ENCODE measurements at regions not wholly inside any gene's neighbourhood (a gene's known extent, or its start where the extent isn't known, plus 50 kb on each side); places are given as distances from the start of the nearest gene placed in this dataset.

DNA sequence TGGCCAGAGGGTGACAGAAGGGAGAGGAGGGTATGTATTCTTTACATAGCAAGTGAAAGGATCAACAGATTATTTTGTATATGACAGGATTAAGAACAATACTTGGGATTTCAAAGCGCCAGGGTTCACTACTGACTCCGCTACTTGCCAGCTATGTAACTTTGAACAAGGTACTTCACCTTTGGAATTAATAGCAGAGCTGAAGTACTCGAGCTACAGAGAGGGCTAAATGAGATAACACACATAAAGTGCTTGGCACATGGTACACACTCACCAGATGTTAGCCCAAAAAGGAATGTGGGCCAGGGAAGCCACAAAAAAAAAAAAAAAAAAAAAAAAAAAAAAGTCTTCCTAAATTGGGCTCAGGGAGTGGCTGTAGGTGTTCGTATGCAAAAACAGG lies 408.4 kb downstream of the BUD13 start:
- no peak overlapping the region for H3K4me3 ChIP-seq
- TF ChIP-seq, protein P1, sequence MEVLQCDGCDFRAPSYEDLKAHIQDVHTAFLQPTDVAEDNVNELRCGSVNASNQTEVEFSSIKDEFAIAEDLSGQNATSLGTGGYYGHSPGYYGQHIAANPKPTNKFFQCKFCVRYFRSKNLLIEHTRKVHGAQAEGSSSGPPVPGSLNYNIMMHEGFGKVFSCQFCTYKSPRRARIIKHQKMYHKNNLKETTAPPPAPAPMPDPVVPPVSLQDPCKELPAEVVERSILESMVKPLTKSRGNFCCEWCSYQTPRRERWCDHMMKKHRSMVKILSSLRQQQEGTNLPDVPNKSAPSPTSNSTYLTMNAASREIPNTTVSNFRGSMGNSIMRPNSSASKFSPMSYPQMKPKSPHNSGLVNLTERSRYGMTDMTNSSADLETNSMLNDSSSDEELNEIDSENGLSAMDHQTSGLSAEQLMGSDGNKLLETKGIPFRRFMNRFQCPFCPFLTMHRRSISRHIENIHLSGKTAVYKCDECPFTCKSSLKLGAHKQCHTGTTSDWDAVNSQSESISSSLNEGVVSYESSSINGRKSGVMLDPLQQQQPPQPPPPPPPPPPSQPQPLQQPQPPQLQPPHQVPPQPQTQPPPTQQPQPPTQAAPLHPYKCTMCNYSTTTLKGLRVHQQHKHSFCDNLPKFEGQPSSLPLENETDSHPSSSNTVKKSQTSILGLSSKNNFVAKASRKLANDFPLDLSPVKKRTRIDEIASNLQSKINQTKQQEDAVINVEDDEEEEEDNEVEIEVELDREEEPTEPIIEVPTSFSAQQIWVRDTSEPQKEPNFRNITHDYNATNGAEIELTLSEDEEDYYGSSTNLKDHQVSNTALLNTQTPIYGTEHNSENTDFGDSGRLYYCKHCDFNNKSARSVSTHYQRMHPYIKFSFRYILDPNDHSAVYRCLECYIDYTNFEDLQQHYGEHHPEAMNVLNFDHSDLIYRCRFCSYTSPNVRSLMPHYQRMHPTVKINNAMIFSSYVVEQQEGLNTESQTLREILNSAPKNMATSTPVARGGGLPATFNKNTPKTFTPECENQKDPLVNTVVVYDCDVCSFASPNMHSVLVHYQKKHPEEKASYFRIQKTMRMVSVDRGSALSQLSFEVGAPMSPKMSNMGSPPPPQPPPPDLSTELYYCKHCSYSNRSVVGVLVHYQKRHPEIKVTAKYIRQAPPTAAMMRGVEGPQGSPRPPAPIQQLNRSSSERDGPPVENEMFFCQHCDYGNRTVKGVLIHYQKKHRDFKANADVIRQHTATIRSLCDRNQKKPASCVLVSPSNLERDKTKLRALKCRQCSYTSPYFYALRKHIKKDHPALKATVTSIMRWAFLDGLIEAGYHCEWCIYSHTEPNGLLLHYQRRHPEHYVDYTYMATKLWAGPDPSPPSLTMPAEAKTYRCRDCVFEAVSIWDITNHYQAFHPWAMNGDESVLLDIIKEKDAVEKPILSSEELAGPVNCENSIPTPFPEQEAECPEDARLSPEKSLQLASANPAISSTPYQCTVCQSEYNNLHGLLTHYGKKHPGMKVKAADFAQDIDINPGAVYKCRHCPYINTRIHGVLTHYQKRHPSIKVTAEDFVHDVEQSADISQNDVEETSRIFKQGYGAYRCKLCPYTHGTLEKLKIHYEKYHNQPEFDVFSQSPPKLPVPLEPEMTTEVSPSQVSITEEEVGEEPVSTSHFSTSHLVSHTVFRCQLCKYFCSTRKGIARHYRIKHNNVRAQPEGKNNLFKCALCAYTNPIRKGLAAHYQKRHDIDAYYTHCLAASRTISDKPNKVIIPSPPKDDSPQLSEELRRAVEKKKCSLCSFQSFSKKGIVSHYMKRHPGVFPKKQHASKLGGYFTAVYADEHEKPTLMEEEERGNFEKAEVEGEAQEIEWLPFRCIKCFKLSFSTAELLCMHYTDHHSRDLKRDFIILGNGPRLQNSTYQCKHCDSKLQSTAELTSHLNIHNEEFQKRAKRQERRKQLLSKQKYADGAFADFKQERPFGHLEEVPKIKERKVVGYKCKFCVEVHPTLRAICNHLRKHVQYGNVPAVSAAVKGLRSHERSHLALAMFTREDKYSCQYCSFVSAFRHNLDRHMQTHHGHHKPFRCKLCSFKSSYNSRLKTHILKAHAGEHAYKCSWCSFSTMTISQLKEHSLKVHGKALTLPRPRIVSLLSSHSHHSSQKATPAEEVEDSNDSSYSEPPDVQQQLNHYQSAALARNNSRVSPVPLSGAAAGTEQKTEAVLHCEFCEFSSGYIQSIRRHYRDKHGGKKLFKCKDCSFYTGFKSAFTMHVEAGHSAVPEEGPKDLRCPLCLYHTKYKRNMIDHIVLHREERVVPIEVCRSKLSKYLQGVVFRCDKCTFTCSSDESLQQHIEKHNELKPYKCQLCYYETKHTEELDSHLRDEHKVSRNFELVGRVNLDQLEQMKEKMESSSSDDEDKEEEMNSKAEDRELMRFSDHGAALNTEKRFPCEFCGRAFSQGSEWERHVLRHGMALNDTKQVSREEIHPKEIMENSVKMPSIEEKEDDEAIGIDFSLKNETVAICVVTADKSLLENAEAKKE (CRISPR knock-in tag; IDR thresholded peaks at IDR 0.05) = no peak
- TF ChIP-seq NANOG (IDR thresholded peaks at IDR 0.05; ENCODE audit: borderline replicate concordance) (no peak), JUNB (IDR thresholded peaks at IDR 0.05; ENCODE audit: unreplicated experiment) (no peak), POLR2AphosphoS5 (IDR thresholded peaks at IDR 0.05; ENCODE audit: low read depth) (no peak), STAT1 (IDR thresholded peaks at IDR 0.05; ENCODE audit: unreplicated experiment) (no peak), ZNF114 (CRISPR knock-in tag; IDR thresholded peaks at IDR 0.05) (no peak), ZNF331 (CRISPR knock-in tag; IDR thresholded peaks at IDR 0.05; ENCODE audit: low read depth) (no peak), EZH2 (IDR thresholded peaks at IDR 0.05; ENCODE audit: low read depth, unreplicated experiment) (no peak), CREB1 (CRISPR knock-in tag; IDR thresholded peaks at IDR 0.05; ENCODE audit: low read depth) (no peak), EZH2phosphoT487 (IDR thresholded peaks at IDR 0.05; ENCODE audit: unreplicated experiment) (no peak)
- TF ChIP-seq, protein P2, sequence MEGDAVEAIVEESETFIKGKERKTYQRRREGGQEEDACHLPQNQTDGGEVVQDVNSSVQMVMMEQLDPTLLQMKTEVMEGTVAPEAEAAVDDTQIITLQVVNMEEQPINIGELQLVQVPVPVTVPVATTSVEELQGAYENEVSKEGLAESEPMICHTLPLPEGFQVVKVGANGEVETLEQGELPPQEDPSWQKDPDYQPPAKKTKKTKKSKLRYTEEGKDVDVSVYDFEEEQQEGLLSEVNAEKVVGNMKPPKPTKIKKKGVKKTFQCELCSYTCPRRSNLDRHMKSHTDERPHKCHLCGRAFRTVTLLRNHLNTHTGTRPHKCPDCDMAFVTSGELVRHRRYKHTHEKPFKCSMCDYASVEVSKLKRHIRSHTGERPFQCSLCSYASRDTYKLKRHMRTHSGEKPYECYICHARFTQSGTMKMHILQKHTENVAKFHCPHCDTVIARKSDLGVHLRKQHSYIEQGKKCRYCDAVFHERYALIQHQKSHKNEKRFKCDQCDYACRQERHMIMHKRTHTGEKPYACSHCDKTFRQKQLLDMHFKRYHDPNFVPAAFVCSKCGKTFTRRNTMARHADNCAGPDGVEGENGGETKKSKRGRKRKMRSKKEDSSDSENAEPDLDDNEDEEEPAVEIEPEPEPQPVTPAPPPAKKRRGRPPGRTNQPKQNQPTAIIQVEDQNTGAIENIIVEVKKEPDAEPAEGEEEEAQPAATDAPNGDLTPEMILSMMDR (conservative IDR thresholded peaks at IDR 0.05; ENCODE audit: low read depth in 2 of 2) = no peak
- TF ChIP-seq, protein P3, sequence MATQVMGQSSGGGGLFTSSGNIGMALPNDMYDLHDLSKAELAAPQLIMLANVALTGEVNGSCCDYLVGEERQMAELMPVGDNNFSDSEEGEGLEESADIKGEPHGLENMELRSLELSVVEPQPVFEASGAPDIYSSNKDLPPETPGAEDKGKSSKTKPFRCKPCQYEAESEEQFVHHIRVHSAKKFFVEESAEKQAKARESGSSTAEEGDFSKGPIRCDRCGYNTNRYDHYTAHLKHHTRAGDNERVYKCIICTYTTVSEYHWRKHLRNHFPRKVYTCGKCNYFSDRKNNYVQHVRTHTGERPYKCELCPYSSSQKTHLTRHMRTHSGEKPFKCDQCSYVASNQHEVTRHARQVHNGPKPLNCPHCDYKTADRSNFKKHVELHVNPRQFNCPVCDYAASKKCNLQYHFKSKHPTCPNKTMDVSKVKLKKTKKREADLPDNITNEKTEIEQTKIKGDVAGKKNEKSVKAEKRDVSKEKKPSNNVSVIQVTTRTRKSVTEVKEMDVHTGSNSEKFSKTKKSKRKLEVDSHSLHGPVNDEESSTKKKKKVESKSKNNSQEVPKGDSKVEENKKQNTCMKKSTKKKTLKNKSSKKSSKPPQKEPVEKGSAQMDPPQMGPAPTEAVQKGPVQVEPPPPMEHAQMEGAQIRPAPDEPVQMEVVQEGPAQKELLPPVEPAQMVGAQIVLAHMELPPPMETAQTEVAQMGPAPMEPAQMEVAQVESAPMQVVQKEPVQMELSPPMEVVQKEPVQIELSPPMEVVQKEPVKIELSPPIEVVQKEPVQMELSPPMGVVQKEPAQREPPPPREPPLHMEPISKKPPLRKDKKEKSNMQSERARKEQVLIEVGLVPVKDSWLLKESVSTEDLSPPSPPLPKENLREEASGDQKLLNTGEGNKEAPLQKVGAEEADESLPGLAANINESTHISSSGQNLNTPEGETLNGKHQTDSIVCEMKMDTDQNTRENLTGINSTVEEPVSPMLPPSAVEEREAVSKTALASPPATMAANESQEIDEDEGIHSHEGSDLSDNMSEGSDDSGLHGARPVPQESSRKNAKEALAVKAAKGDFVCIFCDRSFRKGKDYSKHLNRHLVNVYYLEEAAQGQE (IDR thresholded peaks at IDR 0.05; ENCODE audit: unreplicated experiment) = no peak
- TF ChIP-seq, protein P4, sequence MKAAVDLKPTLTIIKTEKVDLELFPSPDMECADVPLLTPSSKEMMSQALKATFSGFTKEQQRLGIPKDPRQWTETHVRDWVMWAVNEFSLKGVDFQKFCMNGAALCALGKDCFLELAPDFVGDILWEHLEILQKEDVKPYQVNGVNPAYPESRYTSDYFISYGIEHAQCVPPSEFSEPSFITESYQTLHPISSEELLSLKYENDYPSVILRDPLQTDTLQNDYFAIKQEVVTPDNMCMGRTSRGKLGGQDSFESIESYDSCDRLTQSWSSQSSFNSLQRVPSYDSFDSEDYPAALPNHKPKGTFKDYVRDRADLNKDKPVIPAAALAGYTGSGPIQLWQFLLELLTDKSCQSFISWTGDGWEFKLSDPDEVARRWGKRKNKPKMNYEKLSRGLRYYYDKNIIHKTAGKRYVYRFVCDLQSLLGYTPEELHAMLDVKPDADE (IDR thresholded peaks at IDR 0.05) = no peak
- no peak overlapping the region for H3K27ac ChIP-seq (ENCODE audit: low read depth)
- H3K4me1 ChIP-seq (ENCODE audit: insufficient read depth) = peaks cover 22% of the 10 kb centered on the region
- no peak overlapping the region for H3K4me2 ChIP-seq
- no peak for DNase-seq (ENCODE audit: low spot score)
- H3K36me3 ChIP-seq (ENCODE audit: insufficient read depth) = no peaks in the 10 kb centered on the region
- Mint-ChIP-seq H3K36me3 (ENCODE audit: low read depth) (peaks cover 14% of the 10 kb centered on the region), H3K4me3 (no peak overlapping the region), H3K27me3 (ENCODE audit: insufficient read depth, low read depth, poor library complexity) (no peaks in the 10 kb centered on the region), H3K9me3 (peaks cover 17% of the 10 kb centered on the region; the same call in 2 of the 3 replicates), H3K4me1 (peaks cover 24% of the 10 kb centered on the region), H3K27ac (no peak overlapping the region)
- ATAC-seq = no peak
- 0 out of 2 replicates have a peak, but pooled peaks cover 3% of the 10 kb centered on the region for H4K20me1 ChIP-seq (replicated peaks; ENCODE audit: insufficient read depth)
- 0 out of 2 replicates have a peak, but pooled peaks cover 3% of the 10 kb centered on the region for H3K79me2 ChIP-seq (replicated peaks; ENCODE audit: insufficient read depth)
- no peaks in the 10 kb centered on the region for H3F3A ChIP-seq (replicated peaks; ENCODE audit: low read depth)
- H3K9me2 ChIP-seq (ENCODE audit: insufficient read depth) = no peaks in the 10 kb centered on the region
- no peaks in the 10 kb centered on the region for H3K27me3 ChIP-seq (ENCODE audit: insufficient read depth)
- H2AFZ ChIP-seq = no peak overlapping the region
